H54 (cell line): ENCODE measurements at regions not wholly inside any gene's neighbourhood (a gene's known extent, or its start where the extent isn't known, plus 50 kb on each side); places are given as distances from the start of the nearest gene placed in this dataset.

Source experiments
- DNase-seq: peaks from one replicate; pipeline ENCODE4 v3.0.0; 2011; ENCODE audit warnings: low spot score, mixed read lengths; ENCODE audit not compliant: insufficient read length
- FAIRE-seq: peaks from 3 replicates; lab custom pipeline; 2011; peaks lifted over from hg19 to GRCh38; lab: Jason Lieb, UNC
- POLR2A ChIP-seq: IDR thresholded peaks from 2 replicates; pipeline ENCODE4 v1.6.1; 2011; ENCODE audit warnings: low read depth, mild to moderate bottlenecking, low read length

GRCh38 chr13:37453246-37453645, 145.3 kb downstream of the POSTN start:
- DNase-seq, result no peak
- no peak for FAIRE-seq
- no peak for TF ChIP-seq POLR2A

GRCh38 chr13:37450276-37450675, 148.3 kb downstream of the POSTN start:
- FAIRE-seq, result no peak
- TF ChIP-seq POLR2A, result no peak
- no peak for DNase-seq

- no peak for FAIRE-seq
- TF ChIP-seq POLR2A, result no peak
Measured at GRCh38 chr13:37448153-37448552, 150.4 kb downstream of the POSTN start.

GRCh38 chr13:37446503-37446902, 152.1 kb downstream of the POSTN start:
- no peak for FAIRE-seq

More at GRCh38 chr13:37448153-37448552, 150.4 kb downstream of the POSTN start:
- no peak for DNase-seq

GRCh38 chr13:37443538-37443937, 155.0 kb downstream of the POSTN start:
- DNase-seq (no peak), FAIRE-seq (no peak)
- TF ChIP-seq POLR2A, result no peak

More at GRCh38 chr13:37446503-37446902, 152.1 kb downstream of the POSTN start:
- peak; percentile 10 for DNase-seq
- no peak for TF ChIP-seq POLR2A

GRCh38 chr13:37442996-37443395, 155.6 kb downstream of the POSTN start:
- FAIRE-seq (no peak), DNase-seq (no peak)
- TF ChIP-seq POLR2A, result no peak

- DNase-seq (no peak), FAIRE-seq (no peak)
- no peak for TF ChIP-seq POLR2A
Measured at GRCh38 chr13:37435881-37436280, 162.7 kb downstream of the POSTN start.

GRCh38 chr13:37433086-37433485, 165.5 kb downstream of the POSTN start:
- DNase-seq (no peak), FAIRE-seq (no peak)
- TF ChIP-seq POLR2A, result no peak

GRCh38 chr13:37429976-37430375, 168.6 kb downstream of the POSTN start:
- no peak for TF ChIP-seq POLR2A
- FAIRE-seq (no peak), DNase-seq (no peak)

- DNase-seq (no peak), FAIRE-seq (no peak)
- TF ChIP-seq POLR2A, result no peak
Measured at GRCh38 chr13:37427843-37428494, 170.6 kb downstream of the POSTN start.

GRCh38 chr13:37418490-37418889, 180.1 kb downstream of the POSTN start:
- no peak for TF ChIP-seq POLR2A
- DNase-seq (no peak), FAIRE-seq (no peak)

- no peak for TF ChIP-seq POLR2A
- DNase-seq, result no peak
- FAIRE-seq, result no peak
Measured at GRCh38 chr13:37417060-37417441, 181.5 kb downstream of the POSTN start.

- DNase-seq (no peak), FAIRE-seq (no peak)
- TF ChIP-seq POLR2A, result no peak
Measured at GRCh38 chr13:37416291-37417059, 182.1 kb downstream of the POSTN start.

GRCh38 chr13:37413161-37413560, 185.4 kb downstream of the POSTN start:
- no peak for DNase-seq
- no peak for TF ChIP-seq POLR2A
- no peak for FAIRE-seq
